Bronchial epithelial cell (primary cell): ENCODE measurements at regions not wholly inside any gene's neighbourhood (a gene's known extent, or its start where the extent isn't known, plus 50 kb on each side); places are given as distances from the start of the nearest gene placed in this dataset.

Experiments
- DNase-seq: peaks from one replicate; pipeline ENCODE4 v3.0.0-alpha.2; 2010; ENCODE audit warnings: low read depth
- FAIRE-seq: peaks from 2 replicates; lab custom pipeline; 2011; peaks lifted over from hg19 to GRCh38; lab: Jason Lieb, UNC
- H3K27me3 ChIP-seq: 2 replicates; pipeline ENCODE4 v1.5.1; 2011; ENCODE audit warnings: low read length; ENCODE audit not compliant: control insufficient read depth, insufficient read depth
- H3K36me3 ChIP-seq: 2 replicates; pipeline ENCODE4 v1.5.1; 2011; ENCODE audit warnings: low read length; ENCODE audit not compliant: control insufficient read depth, insufficient read depth
- H3K4me3 ChIP-seq: 2 replicates; pipeline ENCODE4 v1.5.1; 2011; ENCODE audit warnings: mild to moderate bottlenecking, low read depth, low read length, control low read depth
- TF ChIP-seq, protein P1 (sequence below): IDR thresholded peaks from 2 replicates; pipeline ENCODE4 v1.5.1; 2011; ENCODE audit warnings: mild to moderate bottlenecking, moderate library complexity, low read length, control low read depth, inconsistent platforms; ENCODE audit not compliant: insufficient read depth, severe bottlenecking

DNA sequence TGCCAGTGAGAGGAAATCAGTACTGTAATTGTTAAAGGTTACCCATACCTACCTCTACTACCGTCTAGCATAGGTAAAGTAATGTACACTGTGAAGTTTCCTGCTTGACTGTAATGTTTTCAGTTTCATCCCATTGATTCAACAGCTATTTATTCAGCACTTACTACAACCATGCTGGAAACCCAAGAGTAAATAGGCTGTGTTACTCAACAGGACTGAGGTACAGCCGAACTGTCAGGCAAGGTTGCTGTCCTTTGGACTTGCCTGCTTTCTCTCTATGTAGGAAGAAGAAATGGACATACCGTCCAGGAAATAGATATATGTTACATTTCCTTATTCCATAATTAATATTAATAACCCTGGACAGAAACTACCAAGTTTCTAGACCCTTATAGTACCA, 265.5 kb downstream of the NR2F2 start:
- no peak overlapping the region for H3K4me3 ChIP-seq
- DNase-seq (no peak), FAIRE-seq (no peak)
- H3K36me3 ChIP-seq = no peaks in the 10 kb centered on the region
- no peaks in the 10 kb centered on the region for H3K27me3 ChIP-seq
- TF ChIP-seq, protein P1, sequence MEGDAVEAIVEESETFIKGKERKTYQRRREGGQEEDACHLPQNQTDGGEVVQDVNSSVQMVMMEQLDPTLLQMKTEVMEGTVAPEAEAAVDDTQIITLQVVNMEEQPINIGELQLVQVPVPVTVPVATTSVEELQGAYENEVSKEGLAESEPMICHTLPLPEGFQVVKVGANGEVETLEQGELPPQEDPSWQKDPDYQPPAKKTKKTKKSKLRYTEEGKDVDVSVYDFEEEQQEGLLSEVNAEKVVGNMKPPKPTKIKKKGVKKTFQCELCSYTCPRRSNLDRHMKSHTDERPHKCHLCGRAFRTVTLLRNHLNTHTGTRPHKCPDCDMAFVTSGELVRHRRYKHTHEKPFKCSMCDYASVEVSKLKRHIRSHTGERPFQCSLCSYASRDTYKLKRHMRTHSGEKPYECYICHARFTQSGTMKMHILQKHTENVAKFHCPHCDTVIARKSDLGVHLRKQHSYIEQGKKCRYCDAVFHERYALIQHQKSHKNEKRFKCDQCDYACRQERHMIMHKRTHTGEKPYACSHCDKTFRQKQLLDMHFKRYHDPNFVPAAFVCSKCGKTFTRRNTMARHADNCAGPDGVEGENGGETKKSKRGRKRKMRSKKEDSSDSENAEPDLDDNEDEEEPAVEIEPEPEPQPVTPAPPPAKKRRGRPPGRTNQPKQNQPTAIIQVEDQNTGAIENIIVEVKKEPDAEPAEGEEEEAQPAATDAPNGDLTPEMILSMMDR = no peak

DNA sequence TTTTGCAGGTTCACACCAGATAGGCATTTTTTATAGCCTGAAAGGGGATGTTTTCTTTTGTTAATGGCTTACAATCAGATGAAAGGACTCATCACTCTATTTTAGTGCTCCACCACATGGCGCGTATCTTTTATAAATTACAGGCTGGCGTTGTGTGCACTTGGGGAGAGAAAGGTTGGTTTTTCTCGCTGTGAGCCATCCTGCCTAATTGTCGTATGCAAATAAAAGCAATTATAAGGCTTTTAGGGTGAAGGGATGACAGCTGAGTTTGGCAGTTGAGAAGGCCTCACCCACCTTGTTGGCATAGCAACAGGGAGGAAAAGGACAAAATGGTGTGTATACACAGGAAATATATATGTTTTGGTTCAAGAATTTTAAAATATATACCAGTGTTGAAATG, 268.0 kb downstream of the NR2F2 start:
- DNase-seq = no peak
- Histone ChIP-seq H3K27me3 (no peaks in the 10 kb centered on the region), H3K4me3 (no peak overlapping the region), H3K36me3 (no peaks in the 10 kb centered on the region)
- no peak for FAIRE-seq
- TF ChIP-seq, protein P1 = no peak

DNA sequence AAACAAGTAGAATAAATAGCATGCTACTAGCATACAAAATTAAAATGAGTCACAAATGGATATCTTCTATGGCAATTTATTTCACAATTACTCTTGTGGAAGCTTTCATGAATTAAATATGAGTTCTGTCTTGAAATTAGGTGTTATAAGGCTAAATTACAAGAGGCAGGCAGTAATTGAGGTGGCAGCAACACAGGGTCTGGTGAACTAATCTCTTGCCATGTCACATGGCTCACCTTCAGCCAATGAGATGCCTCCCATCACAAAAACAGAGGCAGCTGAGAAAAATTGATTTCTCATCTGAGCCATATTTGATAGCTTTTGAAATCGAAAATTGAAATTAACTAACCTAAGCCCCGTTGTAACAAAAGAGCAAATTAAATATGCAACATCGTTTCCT, 268.8 kb downstream of the NR2F2 start:
- Histone ChIP-seq H3K27me3 (no peaks in the 10 kb centered on the region), H3K36me3 (no peaks in the 10 kb centered on the region), H3K4me3 (no peak overlapping the region)
- DNase-seq (no peak), FAIRE-seq (no peak)
- TF ChIP-seq, protein P1 = no peak

DNA sequence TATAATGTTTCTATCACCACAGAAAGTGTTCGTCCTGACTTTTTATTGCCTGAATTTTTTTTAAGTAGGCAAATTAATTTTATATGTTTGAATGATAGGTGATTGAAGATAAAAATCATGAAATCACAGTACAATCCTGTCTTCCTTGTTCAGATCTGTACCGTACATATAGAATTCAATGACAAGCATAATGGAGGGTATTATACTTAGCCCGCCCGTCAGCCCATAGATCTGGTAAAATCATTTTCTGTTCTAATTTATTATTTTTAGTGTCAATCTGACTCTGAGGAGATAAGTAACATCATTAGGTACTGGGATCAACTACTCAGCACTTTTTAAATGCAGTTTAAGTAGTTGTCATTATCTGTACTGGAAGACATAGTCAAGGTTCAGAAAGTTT, 269.9 kb downstream of the NR2F2 start:
- no peak overlapping the region for H3K4me3 ChIP-seq
- no peak for DNase-seq
- H3K36me3 ChIP-seq = no peaks in the 10 kb centered on the region
- FAIRE-seq = no peak
- TF ChIP-seq, protein P1 = no peak
- H3K27me3 ChIP-seq = no peaks in the 10 kb centered on the region

DNA sequence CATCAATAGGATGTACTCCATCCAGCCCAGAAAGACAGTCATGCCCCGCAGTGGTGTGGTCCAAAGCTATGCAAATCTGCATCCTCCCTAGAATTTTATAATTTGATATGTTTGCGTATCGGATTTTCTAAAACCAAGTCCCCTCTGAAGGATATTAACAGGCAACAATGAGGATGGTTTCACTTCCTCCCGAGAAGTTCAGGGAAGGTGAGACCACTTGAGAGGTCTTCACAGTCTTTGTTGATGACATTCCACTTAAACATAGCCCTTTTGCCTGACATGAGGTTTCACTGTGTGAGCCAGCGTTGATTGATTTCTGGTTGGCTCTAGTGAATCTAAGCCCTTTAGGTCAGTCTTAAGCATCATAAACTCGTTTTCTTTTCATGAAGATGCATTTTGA, 276.1 kb downstream of the NR2F2 start:
- DNase-seq = no peak
- TF ChIP-seq, protein P1 = no peak
- Histone ChIP-seq H3K27me3 (no peaks in the 10 kb centered on the region), H3K36me3 (no peaks in the 10 kb centered on the region), H3K4me3 (no peak overlapping the region)
- FAIRE-seq = no peak

DNA sequence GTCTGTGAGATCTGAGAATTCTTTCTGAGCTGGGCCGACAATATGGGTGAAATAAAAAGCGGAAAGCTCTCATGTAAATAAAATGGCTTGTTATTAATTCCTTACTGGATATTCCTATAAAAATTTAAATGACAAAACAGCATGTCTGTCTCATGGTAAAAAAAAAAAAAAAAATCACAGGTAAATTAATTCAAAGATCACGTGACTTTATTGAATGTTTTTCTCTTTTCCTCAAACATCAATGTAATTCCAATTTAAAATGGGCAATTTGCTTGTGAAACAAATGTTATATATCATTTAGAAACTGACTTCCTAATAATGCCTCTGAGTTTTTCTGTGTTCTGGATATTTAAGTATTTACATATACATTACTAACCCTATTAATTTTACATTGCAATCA, 280.3 kb downstream of the NR2F2 start:
- DNase-seq (no peak), FAIRE-seq (no peak)
- TF ChIP-seq, protein P1 = no peak
- H3K4me3 ChIP-seq = no peak overlapping the region
- no peaks in the 10 kb centered on the region for H3K36me3 ChIP-seq
- no peaks in the 10 kb centered on the region for H3K27me3 ChIP-seq
